Ovary (tissue), 7 donors: ENCODE measurements at regions not wholly inside any gene's neighbourhood (a gene's known extent, or its start where the extent isn't known, plus 50 kb on each side); places are given as distances from the start of the nearest gene placed in this dataset.

Experiments used
- DNase-seq, 5 donors: peaks; one replicate each; pipeline ENCODE4 v3.0.0-alpha.2; 2019 to 2020
- H3K27ac ChIP-seq, 2 donors: fragments of 200-600 bp; one replicate each; pipeline versions ENCODE4 v1.5.1 to v1.8.0; 2019 to 2022
- H3K27me3 ChIP-seq: fragments of 200-600 bp; one replicate; pipeline ENCODE4 v1.8.0; 2022
- H3K36me3 ChIP-seq: fragments of 200-600 bp; sonication (generic); one replicate; pipeline ENCODE4 v1.5.1; 2019
- H3K4me1 ChIP-seq: one replicate; pipeline ENCODE4 v1.8.1; 2013; ENCODE audit warnings: mild to moderate bottlenecking, moderate library complexity; ENCODE audit not compliant: insufficient read depth
- H3K4me3 ChIP-seq: fragments of 200-600 bp; sonication (generic); one replicate; pipeline ENCODE4 v1.5.1; 2017
- H3K9me3 ChIP-seq, 2 donors: fragments of 200-600 bp in 1 of 2; sonication (generic) in 1 of 2; one replicate each; pipeline versions ENCODE4 v1.5.1 to v1.8.1; 2013 to 2019; ENCODE audit warnings: mild to moderate bottlenecking in 1 of 2, moderate library complexity in 1 of 2
- CTCF ChIP-seq, 3 donors: fragments of 450-650 bp in 2 of 3; fragments of 200-600 bp in 1 of 3; IDR thresholded peaks; one replicate each; pipeline versions ENCODE4 v1.5.1 to v1.8.0; 2016 to 2022; ENCODE audit warnings: antibody characterized with exemption in 3 of 3, mild to moderate bottlenecking in 1 of 3
- EP300 ChIP-seq: sonication (generic); formaldehyde crosslinking; IDR thresholded peaks from one replicate; pipeline ENCODE4 v1.6.1; 2017; ENCODE audit warnings: antibody characterized with exemption
- POLR2A ChIP-seq: fragments of 450-650 bp; IDR thresholded peaks from one replicate; pipeline ENCODE4 v1.6.1; 2017; ENCODE audit warnings: antibody characterized with exemption, mild to moderate bottlenecking, moderate library complexity
- WGBS, 3 donors: extraction: QIAGEN DNeasy Blood & Tissue Kit in 1 of 3; methylation state at CpG; one replicate each; pipeline versions ENCODE4 v1.1.5 to v1.1.7; 2013 to 2017; 5-methylcytosine and 5-hydroxymethylcytosine counted together
- intact Hi-C, 4 donors: fragments of 100-400 bp; cut with DNase I; formaldehyde crosslinking; loops; one replicate each; pipeline versions ENCODE4 v1.11.0 to v1.15.1; 2022 to 2023
- donor health status: DM: no; HTN: no; CAD: no; lungs with moderate emphysema.
- donor health status: DM: no; HTN: no; CAD: no.
- donor health status: Bipolar disorder and iron deficiency.
- donor health status: DM: no; HTN: no; CAD: no.
- donor health status: DM: yes; HTN: yes; CAD: no.

GRCh38 chr5:126014676-126015075 is 408.5 kb upstream of the GRAMD2B start:
- TF ChIP-seq CTCF (IDR thresholded peaks at IDR 0.05): no peak
- TF ChIP-seq POLR2A: no peak
- TF ChIP-seq EP300: no peak
- Histone ChIP-seq H3K27ac (no peak overlapping the region), H3K4me3 (no peak overlapping the region), H3K9me3 (no peaks in the 10 kb centered on the region), H3K36me3 (no peaks in the 10 kb centered on the region), H3K4me1 (peaks cover 2% of the 10 kb centered on the region), H3K27me3 (no peaks in the 10 kb centered on the region)
- WGBS, 3 donors: 88 to 92% (median 90%) methylated on average over 1 of the region's 1 CpG
- DNase-seq: no peak
- intact Hi-C loops: no loop called here

- H3K27me3 ChIP-seq: no peaks in the 10 kb centered on the region
- no peaks in the 10 kb centered on the region for H3K36me3 ChIP-seq
- H3K9me3 ChIP-seq: no peaks in the 10 kb centered on the region
- no peak for DNase-seq
- no peak overlapping the region for H3K27ac ChIP-seq
- peaks cover 2% of the 10 kb centered on the region for H3K4me1 ChIP-seq
- intact Hi-C loops: no loop called here
- WGBS, 3 donors: 26 to 36% (median 35%) methylated on average over 8 of the region's 8 CpGs
- TF ChIP-seq CTCF (IDR thresholded peaks at IDR 0.05) (no peak), EP300 (no peak), POLR2A (no peak)
- no peak overlapping the region for H3K4me3 ChIP-seq
These were observed 407.7 kb upstream of the GRAMD2B start for GRCh38 chr5:126015235-126016181.

- Histone ChIP-seq H3K4me1 (peaks cover 2% of the 10 kb centered on the region), H3K27ac (no peak overlapping the region), H3K27me3 (no peaks in the 10 kb centered on the region), H3K36me3 (no peaks in the 10 kb centered on the region), H3K9me3 (no peaks in the 10 kb centered on the region), H3K4me3 (no peak overlapping the region)
- 12 to 18% (median 15%) methylated on average over 1 of the region's 1 CpG for WGBS, 3 donors
- intact Hi-C loops: no loop called here
- TF ChIP-seq EP300 (no peak), POLR2A (no peak), CTCF (IDR thresholded peaks at IDR 0.05) (no peak)
- peak; percentile 17 to 61 (median 26) for DNase-seq
These were observed 407.0 kb upstream of the GRAMD2B start for GRCh38 chr5:126016256-126016655.

GRCh38 chr5:126017096-126017495 is 406.1 kb upstream of the GRAMD2B start:
- H3K36me3 ChIP-seq: no peaks in the 10 kb centered on the region
- no peaks in the 10 kb centered on the region for H3K27me3 ChIP-seq
- WGBS, 3 donors: 94 to 99% (median 95%) methylated on average over 2 of the region's 2 CpGs
- TF ChIP-seq EP300 (no peak), CTCF (IDR thresholded peaks at IDR 0.05) (no peak), POLR2A (no peak)
- H3K4me3 ChIP-seq: no peak overlapping the region
- H3K27ac ChIP-seq: no peak overlapping the region
- no peak for DNase-seq
- intact Hi-C loops: no loop called here
- no peaks in the 10 kb centered on the region for H3K9me3 ChIP-seq
- peaks cover 2% of the 10 kb centered on the region for H3K4me1 ChIP-seq
